HG02623 (cell line): ENCODE measurements at regions not wholly inside any gene's neighbourhood (a gene's known extent, or its start where the extent isn't known, plus 50 kb on each side); places are given as distances from the start of the nearest gene placed in this dataset.

Experiments
- ATAC-seq: cut with Tn5 transposase; IDR thresholded peaks from one replicate; pipeline ENCODE4 v1.9.1; 2021; ENCODE audit warnings: moderate library complexity; ENCODE audit not compliant: unreplicated experiment

DNA sequence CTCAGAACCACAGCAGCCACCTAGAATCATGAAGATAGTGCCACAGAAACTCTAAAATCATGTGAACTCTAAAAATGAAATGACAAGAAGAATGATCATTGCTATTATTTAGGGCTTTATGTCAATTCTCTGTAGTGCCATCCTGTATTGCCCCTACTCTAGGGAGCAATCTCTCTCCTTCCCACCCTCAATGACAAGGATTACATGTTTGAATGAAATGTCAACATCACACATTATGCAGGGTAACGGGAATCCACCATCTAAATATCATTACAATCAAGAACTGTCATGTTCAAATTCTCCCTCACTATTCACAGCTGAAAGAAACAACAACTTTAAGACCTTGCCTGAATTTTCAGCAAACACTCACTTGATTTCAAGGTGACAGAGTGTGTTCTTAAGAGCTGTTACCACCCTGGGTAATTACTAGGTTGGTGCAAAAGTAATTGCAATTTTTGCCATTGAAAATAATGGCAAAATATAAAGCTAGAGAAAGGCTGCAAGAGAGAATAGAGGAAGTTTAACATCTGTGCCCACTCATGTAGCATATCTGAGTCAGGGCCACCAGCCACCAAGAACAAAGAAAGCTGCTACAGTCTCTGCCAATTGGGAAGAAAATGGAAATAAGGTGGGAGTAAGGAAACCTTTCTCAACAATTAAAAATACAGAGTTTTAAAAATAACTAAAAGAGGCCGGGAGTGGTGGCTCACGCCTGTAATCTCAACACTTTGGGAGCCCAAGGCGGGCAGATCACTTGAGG lies 112.8 kb upstream of the PSMD7 start:
- ATAC-seq, result no peak

- no peak for ATAC-seq
Observed at GRCh38 chr16:74169687-74170376, 126.8 kb upstream of the PSMD7 start.

- no peak for ATAC-seq
Observed at GRCh38 chr16:74169066-74169465, 127.5 kb upstream of the PSMD7 start.

DNA sequence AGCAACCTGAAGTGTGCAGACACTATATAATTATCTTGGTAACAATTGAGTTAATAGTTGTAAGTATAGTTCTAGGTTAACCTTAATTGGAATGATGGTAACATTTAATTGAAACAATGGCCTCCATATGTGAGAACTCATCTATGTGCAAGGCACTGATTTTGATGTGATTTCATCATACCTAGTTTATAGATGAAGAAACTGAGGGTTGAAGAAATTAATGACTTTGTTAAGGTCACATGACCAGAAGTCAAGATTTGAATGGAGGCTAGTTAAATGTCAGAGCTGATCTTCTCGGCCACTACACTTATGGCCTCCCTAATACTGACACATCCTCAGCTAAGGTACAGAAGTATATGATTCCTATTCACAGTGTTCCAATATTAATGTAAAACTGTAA lies 128.2 kb upstream of the PSMD7 start:
- no peak for ATAC-seq

- ATAC-seq, result no peak
Observed at GRCh38 chr16:74166456-74166855, 130.2 kb upstream of the PSMD7 start.

GRCh38 chr16:74165566-74166080 lies 131.0 kb upstream of the PSMD7 start:
- ATAC-seq, result no peak

GRCh38 chr16:74160759-74161158 lies 135.9 kb upstream of the PSMD7 start:
- ATAC-seq, result no peak

- ATAC-seq, result no peak
Observed at GRCh38 chr16:74153773-74154172, 142.8 kb upstream of the PSMD7 start.

GRCh38 chr16:74146643-74147042 lies 150.0 kb upstream of the PSMD7 start:
- no peak for ATAC-seq

GRCh38 chr16:74143171-74143570 lies 153.4 kb upstream of the PSMD7 start:
- ATAC-seq, result no peak

DNA sequence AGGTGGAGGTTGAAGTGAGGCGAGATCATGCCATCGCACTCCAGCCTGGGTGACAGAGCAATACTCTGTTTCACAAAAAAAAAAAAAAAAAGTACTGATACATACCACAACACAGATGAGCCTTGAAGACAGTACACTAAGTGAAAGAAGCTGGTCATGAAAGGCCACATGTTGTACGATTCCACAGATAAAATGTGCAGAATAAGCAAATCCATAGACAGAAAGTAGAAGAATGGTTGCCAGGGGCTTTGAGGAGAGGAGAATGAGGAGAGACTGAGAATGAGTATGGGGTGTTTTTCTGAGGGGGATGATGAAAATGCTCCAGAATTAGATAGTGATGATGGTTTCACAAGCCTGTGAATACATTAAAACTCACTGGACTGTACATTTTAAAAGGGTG lies 155.6 kb upstream of the PSMD7 start:
- no peak for ATAC-seq

- no peak for ATAC-seq
Observed at GRCh38 chr16:74140557-74140956, 156.1 kb upstream of the PSMD7 start.

- ATAC-seq, result no peak
Observed at GRCh38 chr16:74123826-74124225, 172.8 kb upstream of the PSMD7 start.

DNA sequence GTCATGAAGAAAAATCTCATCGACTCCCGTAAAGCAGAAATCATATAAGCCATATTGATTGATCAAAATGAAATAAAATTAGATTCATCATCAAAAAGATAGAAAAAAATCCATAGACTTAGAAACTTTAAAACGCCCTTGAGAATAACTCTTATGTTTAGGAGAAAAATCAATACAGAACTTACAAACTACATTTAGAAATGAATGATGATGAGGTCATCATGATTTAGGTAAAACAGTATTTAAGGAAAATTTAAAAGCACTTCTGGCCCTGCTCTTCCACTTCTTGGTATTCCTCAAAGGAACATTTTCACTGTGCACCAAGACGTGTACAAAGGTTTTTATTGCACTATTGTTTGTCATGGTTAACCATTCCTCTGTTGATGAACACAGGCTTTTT lies 173.4 kb upstream of the PSMD7 start:
- no peak for ATAC-seq

- ATAC-seq, result no peak
Observed at GRCh38 chr16:74117798-74118197, 178.8 kb upstream of the PSMD7 start.

- ATAC-seq, result no peak
Observed at GRCh38 chr16:74113545-74113944, 183.1 kb upstream of the PSMD7 start.

GRCh38 chr16:74111456-74111982 lies 185.1 kb upstream of the PSMD7 start:
- no peak for ATAC-seq

- ATAC-seq, result no peak
Observed at GRCh38 chr16:74107795-74108610, 188.6 kb upstream of the PSMD7 start.

DNA sequence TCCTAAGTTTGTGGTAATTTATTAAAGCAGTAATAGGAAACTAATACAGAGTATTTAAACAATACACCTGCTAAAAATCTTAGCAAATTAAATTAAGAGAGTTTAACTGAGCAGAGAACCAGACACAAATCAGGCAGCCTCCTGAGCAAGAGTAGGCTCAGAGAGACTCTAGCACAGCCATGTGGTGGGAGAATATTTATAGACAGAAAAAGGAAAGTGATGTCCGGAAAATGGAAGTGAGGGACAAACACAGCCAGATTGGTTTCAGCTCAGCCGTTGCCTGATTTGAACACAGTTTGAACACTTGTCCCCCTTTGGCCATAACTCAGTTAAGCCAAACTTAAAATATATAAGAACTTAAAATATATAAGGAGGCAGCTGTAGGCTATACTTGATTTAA lies 192.6 kb upstream of the PSMD7 start:
- no peak for ATAC-seq

- ATAC-seq, result no peak
Observed at GRCh38 chr16:74101379-74102137, 195.1 kb upstream of the PSMD7 start.
